IMR-90 (cell line): ENCODE measurements at regions not wholly inside any gene's neighbourhood (a gene's known extent, or its start where the extent isn't known, plus 50 kb on each side); places are given as distances from the start of the nearest gene placed in this dataset.

Experiments used
- ATAC-seq: fragments of 200-7000 bp; cut with Tn5 transposase; 2 replicates; pipeline ENCODE4 v1.9.1; 2020; ENCODE audit warnings: low read depth, mild to moderate bottlenecking, moderate library complexity
- BruUV-seq: library from RNA; stranded (reverse); fragments of 400-500 nt; replicated peaks from 2 replicates; lab custom pipeline; 2021; lab: Mats Ljungman, UMichigan
- CTCF ChIA-PET: fragments of 300-600 bp; formaldehyde crosslinking; extraction: SDS; loops from one replicate; lab custom pipeline; 2021; ENCODE audit warnings: antibody characterized with exemption; lab: Yijun Ruan, JAX
- POLR2A ChIA-PET: fragments of 300-600 bp; sonication (Branson Sonifier 250); formaldehyde crosslinking; loops from one replicate; lab custom pipeline; 2022; ENCODE audit warnings: antibody characterized with exemption; ENCODE audit not compliant: unreplicated experiment; lab: Charles Lee
- DNase-seq: peaks from one replicate; pipeline ENCODE4 v3.0.0; 2013
- H2AFZ ChIP-seq: replicated peaks from 2 replicates; pipeline ENCODE3; 2013; ENCODE audit warnings: low read length, mild to moderate bottlenecking; ENCODE audit not compliant: poor library complexity
- H2AK5ac ChIP-seq: 2 replicates; pipeline ENCODE4 v1.6.1; 2013; ENCODE audit warnings: low read depth, low read length, inconsistent platforms
- H2AK9ac ChIP-seq: replicated peaks from 2 replicates; pipeline ENCODE3; 2013; ENCODE audit warnings: mild to moderate bottlenecking, low read depth, low read length, moderate library complexity; ENCODE audit not compliant: poor library complexity
- H2BK120ac ChIP-seq: 2 replicates; pipeline ENCODE4 v1.6.1; 2013; ENCODE audit warnings: low read depth, low read length, inconsistent platforms
- H2BK15ac ChIP-seq: 3 replicates; pipeline ENCODE4 v1.6.1; 2013; ENCODE audit warnings: low read depth, low read length, inconsistent platforms
- H2BK20ac ChIP-seq: 2 replicates; pipeline ENCODE4 v1.6.1; 2013; ENCODE audit warnings: low read depth, mild to moderate bottlenecking, inconsistent platforms, low read length, moderate library complexity
- H2BK5ac ChIP-seq: 2 replicates; pipeline ENCODE4 v1.6.1; 2013; ENCODE audit warnings: mild to moderate bottlenecking, low read depth, low read length, inconsistent platforms; ENCODE audit not compliant: poor library complexity, severe bottlenecking
- H3K14ac ChIP-seq: replicated peaks from 2 replicates; pipeline ENCODE4 v1.6.1; 2013; ENCODE audit warnings: low read depth, low read length, inconsistent platforms
- H3K18ac ChIP-seq: 2 replicates; pipeline ENCODE4 v1.6.1; 2013; ENCODE audit warnings: low read depth, low read length, control low read depth
- H3K23ac ChIP-seq: 2 replicates; pipeline ENCODE4 v1.6.1; 2013; ENCODE audit warnings: low read depth, low read length, inconsistent platforms
- H3K27ac ChIP-seq: 2 replicates; pipeline ENCODE4 v1.5.1; 2013; ENCODE audit warnings: mild to moderate bottlenecking, control low read depth, low read length; ENCODE audit not compliant: insufficient read depth
- H3K27me3 ChIP-seq: 2 replicates; pipeline ENCODE4 v1.6.1; 2013; ENCODE audit warnings: low read length; ENCODE audit not compliant: control insufficient read depth, insufficient read depth
- H3K36me3 ChIP-seq: 2 replicates; pipeline ENCODE4 v1.6.1; 2013; ENCODE audit warnings: low read length, mixed read lengths; ENCODE audit not compliant: control insufficient read depth, insufficient read depth
- H3K4ac ChIP-seq: 2 replicates; pipeline ENCODE4 v1.6.1; 2013; ENCODE audit warnings: low read depth, low read length, inconsistent platforms
- H3K4me1 ChIP-seq: 2 replicates; pipeline ENCODE4 v1.6.1; 2013; ENCODE audit warnings: low read length, mixed read lengths; ENCODE audit not compliant: control insufficient read depth, insufficient read depth
- H3K4me2 ChIP-seq: 2 replicates; pipeline ENCODE4 v1.6.1; 2013; ENCODE audit warnings: low read depth, mild to moderate bottlenecking, control low read depth, low read length, moderate library complexity
- H3K4me3 ChIP-seq: 2 replicates; pipeline ENCODE4 v1.5.1; 2013; ENCODE audit warnings: low read depth, mild to moderate bottlenecking, control low read depth, low read length, moderate library complexity; ENCODE audit not compliant: insufficient read depth
- H3K56ac ChIP-seq: 2 replicates; pipeline ENCODE4 v1.6.1; 2013; ENCODE audit warnings: low read length, inconsistent platforms; ENCODE audit not compliant: insufficient read depth; ENCODE audit errors: extremely low read depth
- H3K79me1 ChIP-seq, 2 experiments: 2 replicates each; pipeline ENCODE4 v1.6.1; 2013; ENCODE audit warnings: low read length in 2 of 2, inconsistent platforms in 1 of 2, low read depth in 1 of 2
- H3K9ac ChIP-seq: 2 replicates; pipeline ENCODE4 v1.6.1; 2013; ENCODE audit warnings: low read depth, low read length, control low read depth
- H3K9me1 ChIP-seq: 2 replicates; pipeline ENCODE4 v1.6.1; 2013; ENCODE audit warnings: low read length, inconsistent platforms; ENCODE audit not compliant: insufficient read depth
- H3K9me3 ChIP-seq: 2 replicates; pipeline ENCODE4 v1.6.1; 2013; ENCODE audit warnings: low read length; ENCODE audit not compliant: control insufficient read depth, insufficient read depth
- H4K20me1 ChIP-seq: 2 replicates; pipeline ENCODE4 v1.6.1; 2013; ENCODE audit warnings: low read length, inconsistent platforms; ENCODE audit not compliant: insufficient read depth
- H4K5ac ChIP-seq: 2 replicates; pipeline ENCODE4 v1.6.1; 2013; ENCODE audit warnings: mild to moderate bottlenecking, low read depth, low read length, control low read depth
- H4K8ac ChIP-seq, 2 experiments: 2 replicates each; pipeline ENCODE4 v1.6.1; 2013; ENCODE audit warnings: low read depth in 2 of 2, low read length in 2 of 2, control low read depth in 1 of 2, inconsistent platforms in 1 of 2
- H4K91ac ChIP-seq: 2 replicates; pipeline ENCODE4 v1.6.1; 2013; ENCODE audit warnings: low read depth, low read length, inconsistent platforms; ENCODE audit not compliant: insufficient read depth
- CHD1 ChIP-seq: IDR thresholded peaks from 2 replicates; pipeline ENCODE4 v1.6.1; 2012; ENCODE audit warnings: low read depth, low read length, improper control_type of control experiment
- FOS ChIP-seq: fragments of 150-350 bp; IDR thresholded peaks from 2 replicates; pipeline ENCODE4 v1.6.1; 2016; ENCODE audit warnings: low read depth, low read length
- NFE2L2 ChIP-seq: fragments of 150-350 bp; IDR thresholded peaks from 2 replicates; pipeline ENCODE4 v1.6.1; 2016; ENCODE audit warnings: low read depth, mild to moderate bottlenecking, low read length
- WGBS, 2 experiments: methylation state at CpG; one replicate each; pipeline versions ENCODE4 v1.1.5 to v1.1.7; 2013; ENCODE audit warnings: missing lambda C conversion rate in 2 of 2; ENCODE audit not compliant: insufficient read length in 1 of 2; ENCODE audit errors: extremely low coverage in 2 of 2; 5-methylcytosine and 5-hydroxymethylcytosine counted together
- dilution Hi-C: fragments of 300-500 bp; cut with HindIII; formaldehyde crosslinking; loops from one replicate; pipeline ENCODE4 v1.14.3; 2018; ENCODE audit warnings: low sequenced_read_pairs; ENCODE audit not compliant: unreplicated experiment
- in situ Hi-C: fragments of 300-500 bp; cut with MboI; formaldehyde crosslinking; loops from 3 replicates; pipeline ENCODE4 v1.14.3; 2019; ENCODE audit warnings: low sequenced_read_pairs, inconsistent platforms, mixed read lengths
- intact Hi-C: fragments of 100-400 bp; cut with micrococcal nuclease; formaldehyde crosslinking; loops from 2 replicates; pipeline ENCODE4 v1.10.0; 2022
- TF ChIP-seq, protein P1 (sequence below): fragments of 150-350 bp; IDR thresholded peaks from 2 replicates; pipeline ENCODE4 v1.6.1; 2017; ENCODE audit warnings: mild to moderate bottlenecking, antibody characterized with exemption, low read length, low read depth

- Histone ChIP-seq H2BK15ac (no peak overlapping the region), H4K8ac (no peak overlapping the region), H2BK5ac (no peak overlapping the region), H2BK120ac (no peak overlapping the region), H3K9ac (no peak overlapping the region), H3K27ac (no peak overlapping the region), H3K18ac (no peak overlapping the region), H4K20me1 (no peaks in the 10 kb centered on the region), H3K4me1 (no peaks in the 10 kb centered on the region), H3K4me3 (no peak overlapping the region), H3K9me1 (no peaks in the 10 kb centered on the region), H3K27me3 (no peaks in the 10 kb centered on the region), H2BK20ac (no peak overlapping the region), H2AK5ac (no peak overlapping the region), H3K23ac (no peak overlapping the region), H3K36me3 (no peaks in the 10 kb centered on the region), H4K5ac (no peak overlapping the region), H4K91ac (no peak overlapping the region), H3K4ac (no peak overlapping the region), H2AK9ac (no peak overlapping the region), H3K4me2 (no peak overlapping the region), H3K79me1 (no peaks in the 10 kb centered on the region), H3K9me3 (peaks cover 14% of the 10 kb centered on the region; the same call in 1 of the 2 replicates), H2AFZ (no peak overlapping the region), H3K14ac (no peak overlapping the region), H3K56ac (no peak overlapping the region)
- TF ChIP-seq FOS, result no peak
- TF ChIP-seq, protein P1, sequence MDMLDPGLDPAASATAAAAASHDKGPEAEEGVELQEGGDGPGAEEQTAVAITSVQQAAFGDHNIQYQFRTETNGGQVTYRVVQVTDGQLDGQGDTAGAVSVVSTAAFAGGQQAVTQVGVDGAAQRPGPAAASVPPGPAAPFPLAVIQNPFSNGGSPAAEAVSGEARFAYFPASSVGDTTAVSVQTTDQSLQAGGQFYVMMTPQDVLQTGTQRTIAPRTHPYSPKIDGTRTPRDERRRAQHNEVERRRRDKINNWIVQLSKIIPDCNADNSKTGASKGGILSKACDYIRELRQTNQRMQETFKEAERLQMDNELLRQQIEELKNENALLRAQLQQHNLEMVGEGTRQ, result no peak
- no peak for TF ChIP-seq NFE2L2
- TF ChIP-seq CHD1, result no peak
- DNase-seq (no peak), ATAC-seq (no peak)
- BruUV-seq, result no TSS peak
- 50% methylated on average over 3 of the region's 7 CpGs; no CpG with 5 or more reads in 1 of the 2 experiments for WGBS, 2 experiments
- POLR2A ChIA-PET, result no interaction called here
- dilution Hi-C loops, result no loop called here
- in situ Hi-C loops, result no loop called here
- CTCF ChIA-PET, result no interaction called here
- intact Hi-C loops, result no loop called here
These were observed 1434.3 kb upstream of the ADGRB3 start for GRCh38 chr6:67200626-67201403.
